ENCODE measurements at regions not wholly inside any gene's neighbourhood (a gene's known extent, or its start where the extent isn't known, plus 50 kb on each side); places are given as distances from the start of the nearest gene placed in this dataset.
"Not testable (repeated sequence)": the region's sequence is repeated elsewhere in the genome, so short reads cannot be mapped to it uniquely, and the experiment has no call there.

GRCh38 chr2:185526161-185526560, 212.4 kb upstream of the FSIP2 start:
- no peak for DNase-seq

- no peak for DNase-seq
Measured at GRCh38 chr2:185531721-185532120, 206.9 kb upstream of the FSIP2 start.

- no peak for DNase-seq
Measured at GRCh38 chr2:185537689-185538088, 200.9 kb upstream of the FSIP2 start.

GRCh38 chr2:185567196-185567595, 171.4 kb upstream of the FSIP2 start:
- no peak for DNase-seq

- no peak for DNase-seq
Measured at GRCh38 chr2:185567940-185568339, 170.7 kb upstream of the FSIP2 start.

- no peak for DNase-seq
Measured at GRCh38 chr2:185578322-185578721, 160.3 kb upstream of the FSIP2 start.

- no peak for DNase-seq
Measured at GRCh38 chr2:185583058-185583816, 155.4 kb upstream of the FSIP2 start.

- DNase-seq, result not testable (repeated sequence)
Measured at GRCh38 chr2:185585165-185585564, 153.4 kb upstream of the FSIP2 start.

GRCh38 chr2:185591276-185591675, 147.3 kb upstream of the FSIP2 start:
- DNase-seq, result not testable (repeated sequence)

- DNase-seq, result no peak
Measured at GRCh38 chr2:185607945-185608344, 130.7 kb upstream of the FSIP2 start.

- DNase-seq, result no peak
Measured at GRCh38 chr2:185608799-185609198, 129.8 kb upstream of the FSIP2 start.

- DNase-seq, result no peak
Measured at GRCh38 chr2:185610301-185610700, 128.3 kb upstream of the FSIP2 start.

GRCh38 chr2:185618625-185619024, 120.0 kb upstream of the FSIP2 start:
- DNase-seq, result no peak

GRCh38 chr2:185625604-185626003, 113.0 kb upstream of the FSIP2 start:
- DNase-seq, result no peak

- DNase-seq, result no peak
Measured at GRCh38 chr2:185628985-185629384, 109.6 kb upstream of the FSIP2 start.

- no peak for DNase-seq
Measured at GRCh38 chr2:185633621-185634020, 105.0 kb upstream of the FSIP2 start.

- DNase-seq, result no peak
Measured at GRCh38 chr2:185638771-185639170, 99.8 kb upstream of the FSIP2 start.

- no peak for DNase-seq
Measured at GRCh38 chr2:185640588-185640987, 98.0 kb upstream of the FSIP2 start.

GRCh38 chr2:185643434-185643833, 95.2 kb upstream of the FSIP2 start:
- DNase-seq, result no peak

GRCh38 chr2:185644828-185645227, 93.8 kb upstream of the FSIP2 start:
- no peak for DNase-seq

GRCh38 chr2:185645529-185645928, 93.1 kb upstream of the FSIP2 start:
- DNase-seq, result no peak

- no peak for DNase-seq
Measured at GRCh38 chr2:185658750-185659149, 79.9 kb upstream of the FSIP2 start.

- no peak for DNase-seq
Measured at GRCh38 chr2:185663811-185664210, 74.8 kb upstream of the FSIP2 start.

GRCh38 chr2:185664384-185664783, 74.2 kb upstream of the FSIP2 start:
- DNase-seq, result no peak

- no peak for DNase-seq
Measured at GRCh38 chr2:185665251-185665814, 73.3 kb upstream of the FSIP2 start.
